K562 (cell line): ENCODE measurements at regions not wholly inside any gene's neighbourhood (a gene's known extent, or its start where the extent isn't known, plus 50 kb on each side); places are given as distances from the start of the nearest gene placed in this dataset.
"Not testable (repeated sequence)": the region's sequence is repeated elsewhere in the genome, so short reads cannot be mapped to it uniquely, and the experiment has no call there.

Experiments used
- ATAC-seq: fragments of 200-7000 bp; cut with Tn5 transposase; 3 replicates; pipeline ENCODE4 v1.9.1; 2020; ENCODE audit warnings: moderate library complexity
- BruUV-seq: library from RNA; stranded (reverse); fragments of 400-500 nt; replicated peaks from 2 replicates; lab custom pipeline; 2021; lab: Mats Ljungman, UMichigan
- CTCF ChIA-PET: fragments of 300-600 bp; formaldehyde crosslinking; extraction: SDS; loops from one replicate; lab custom pipeline; 2021; ENCODE audit warnings: low intra/inter-chr PET ratio; lab: Yijun Ruan, JAX
- POLR2A ChIA-PET: fragments of 300-600, 350-650 bp; sonication (Branson Sonifier 250); formaldehyde crosslinking; extraction: SDS; loops from one replicate; lab custom pipeline; 2021; ENCODE audit warnings: antibody characterized with exemption, inconsistent platforms; lab: Yijun Ruan, JAX
- DNase-seq, 4 experiments: peaks; one replicate each; pipeline versions ENCODE4 v3.0.0 to v3.0.0-alpha.2; 2011 to 2018; ENCODE audit warnings: low spot score in 3 of 4, mixed read lengths in 3 of 4; ENCODE audit errors: extremely low read depth in 1 of 4
- FAIRE-seq: peaks from 2 replicates; lab custom pipeline; 2011; peaks lifted over from hg19 to GRCh38; lab: Jason Lieb, UNC
- H2AFZ ChIP-seq: 2 replicates; pipeline ENCODE4 v1.6.0; 2011; ENCODE audit warnings: low read depth, low read length, control low read depth, inconsistent platforms
- H3K27ac ChIP-seq: fragments of 200-600 bp; 3 replicates; pipeline ENCODE4 v1.8.0; 2011; ENCODE audit warnings: low read depth, mild to moderate bottlenecking, control low read depth, inconsistent platforms, low read length, moderate library complexity, mixed read lengths; ENCODE audit errors: extremely low read depth
- H3K27me3 ChIP-seq, 2 experiments: fragments of 300-600 bp in 1 of 2; 2 replicates in 1 of 2; 3 replicates in 1 of 2; pipeline versions ENCODE4 v1.6.0 to v1.8.0; 2011; ENCODE audit warnings: inconsistent platforms in 2 of 2, low read length in 2 of 2, mild to moderate bottlenecking in 1 of 2, mixed read lengths in 1 of 2, moderate library complexity in 1 of 2; ENCODE audit not compliant: control insufficient read depth in 2 of 2, insufficient read depth in 2 of 2
- H3K36me3 ChIP-seq: fragments of 300-600 bp; 3 replicates; pipeline ENCODE4 v1.8.0; 2011; ENCODE audit warnings: mild to moderate bottlenecking, low read length, inconsistent platforms; ENCODE audit not compliant: control insufficient read depth, insufficient read depth
- H3K4me1 ChIP-seq, 2 experiments: fragments of 200-600 bp in 1 of 2; replicated peaks in 1 of 2; 2 replicates in 1 of 2; 3 replicates in 1 of 2; pipeline versions ENCODE4 v1.5.1 to v1.8.0; 2011; ENCODE audit warnings: inconsistent platforms in 2 of 2, low read length in 2 of 2, mild to moderate bottlenecking in 1 of 2, mixed read lengths in 1 of 2, moderate library complexity in 1 of 2; ENCODE audit not compliant: control insufficient read depth in 2 of 2, insufficient read depth in 2 of 2
- H3K4me2 ChIP-seq: 2 replicates; pipeline ENCODE4 v1.6.1; 2011; ENCODE audit warnings: low read length, control low read depth, inconsistent platforms, mixed read lengths; ENCODE audit not compliant: insufficient read depth
- H3K4me3 ChIP-seq: fragments of 200-600 bp; sonication (generic), shearing (Covaris generic); 2 replicates; pipeline ENCODE4 v1.5.1; 2016; ENCODE audit warnings: control low read depth, inconsistent platforms
- H3K79me2 ChIP-seq: fragments of 200-600 bp; 3 replicates; pipeline ENCODE4 v1.8.0; 2011; ENCODE audit warnings: low read length, inconsistent platforms; ENCODE audit not compliant: control insufficient read depth, insufficient read depth
- H3K9ac ChIP-seq, 2 experiments: 2 replicates each; pipeline versions ENCODE4 v1.6.0 to v1.6.1; 2011; ENCODE audit warnings: low read depth in 2 of 2, low read length in 2 of 2, control low read depth in 1 of 2, inconsistent platforms in 1 of 2, mild to moderate bottlenecking in 1 of 2, mixed read lengths in 1 of 2; ENCODE audit not compliant: insufficient read depth in 1 of 2
- H3K9me1 ChIP-seq: one replicate; pipeline ENCODE4 v1.6.0; 2011; ENCODE audit warnings: inconsistent platforms, mild to moderate bottlenecking, low read length, moderate library complexity; ENCODE audit not compliant: control insufficient read depth, insufficient read depth
- H3K9me3 ChIP-seq: replicated peaks from 2 replicates; pipeline ENCODE4 v1.5.1; 2011; ENCODE audit warnings: low read depth, low read length, inconsistent platforms; ENCODE audit not compliant: control insufficient read depth, insufficient read depth
- H4K20me1 ChIP-seq: replicated peaks from 2 replicates; pipeline ENCODE4 v1.6.1; 2011; ENCODE audit warnings: low read length, inconsistent platforms, mixed read lengths; ENCODE audit not compliant: control insufficient read depth, insufficient read depth
- WGBS: fragments of 100-300 bp; shearing (Covaris generic); methylation state at CpG from one replicate; pipeline ENCODE4 v1.1.6; 2016; ENCODE audit warnings: low coverage, mixed read lengths; ENCODE audit not compliant: insufficient coverage; ENCODE audit errors: missing lambda C conversion rate; 5-methylcytosine and 5-hydroxymethylcytosine counted together
- in situ Hi-C: fragments of 300-500 bp; cut with MboI; formaldehyde crosslinking; loops from 4 replicates; pipeline ENCODE4 v1.15.0; 2018; ENCODE audit warnings: inconsistent platforms, mixed read lengths
- intact Hi-C: fragments of 100-400 bp; cut with micrococcal nuclease; formaldehyde crosslinking; loops from 2 replicates; pipeline ENCODE4 v1.14.2; 2022

DNA sequence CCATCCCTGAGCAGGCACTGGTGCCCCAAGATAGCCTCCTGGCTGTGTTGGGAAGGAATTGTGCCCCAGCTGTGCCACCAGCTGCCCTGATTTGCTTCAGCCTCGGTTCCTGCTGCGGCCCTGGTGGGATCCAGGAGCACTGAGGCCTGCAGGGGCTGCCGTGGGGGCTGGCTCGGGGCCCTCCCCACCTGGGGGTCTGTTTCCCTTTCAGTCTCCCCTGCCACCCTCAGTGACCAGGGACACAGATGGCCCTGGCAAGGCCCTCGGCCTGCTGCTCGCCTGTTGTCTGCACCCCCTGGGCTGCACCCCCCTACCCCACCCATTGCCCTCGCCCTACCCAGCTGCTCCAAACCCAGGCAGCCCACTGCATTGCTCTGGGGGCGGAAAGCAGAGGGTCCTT is 483.8 kb downstream of the TUBA3C start:
- intact Hi-C loops, H3K79me2 ChIP-seq, H3K36me3 ChIP-seq, H3K4me1 ChIP-seq, H2AFZ ChIP-seq, FAIRE-seq, POLR2A ChIA-PET, H3K4me2 ChIP-seq, DNase-seq, H3K27ac ChIP-seq, H4K20me1 ChIP-seq, CTCF ChIA-PET, H3K9me1 ChIP-seq, in situ Hi-C loops, H3K4me3 ChIP-seq, H3K9me3 ChIP-seq, H3K9ac ChIP-seq, ATAC-seq, BruUV-seq, H3K27me3 ChIP-seq: not testable (repeated sequence)
- WGBS = 6% methylated on average over 3 of the region's 8 CpGs

DNA sequence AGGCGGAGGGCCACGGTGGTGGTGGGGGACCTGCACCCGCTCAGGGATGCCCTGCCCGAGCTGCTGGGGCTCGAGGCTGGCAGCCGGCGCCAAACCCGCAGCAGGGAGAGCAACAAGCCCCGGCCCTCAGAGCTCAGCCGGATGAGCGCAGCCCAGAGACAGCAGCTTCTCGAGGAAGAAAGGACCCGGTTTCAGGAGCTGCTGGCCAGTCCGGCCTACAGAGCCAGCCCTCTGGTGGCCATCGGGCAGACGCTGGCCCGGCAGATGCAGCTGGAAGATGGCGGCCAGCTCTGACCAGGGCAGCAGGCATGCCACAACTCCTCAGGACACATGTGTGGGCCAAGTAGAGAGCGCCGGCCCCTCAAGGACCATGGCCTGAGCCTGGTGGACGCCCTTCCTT is 484.4 kb downstream of the TUBA3C start:
- H3K9ac ChIP-seq, in situ Hi-C loops, H3K79me2 ChIP-seq, H3K36me3 ChIP-seq, H3K9me3 ChIP-seq, DNase-seq, POLR2A ChIA-PET, H2AFZ ChIP-seq, CTCF ChIA-PET, H3K9me1 ChIP-seq, H3K4me1 ChIP-seq, BruUV-seq, H3K4me3 ChIP-seq, FAIRE-seq, intact Hi-C loops, H3K27ac ChIP-seq, H3K4me2 ChIP-seq, H4K20me1 ChIP-seq, H3K27me3 ChIP-seq: not testable (repeated sequence)
- peak; percentile 34; the same call in 1 of the 3 replicates for ATAC-seq
- WGBS = 3% methylated on average over 12 of the region's 21 CpGs

DNA sequence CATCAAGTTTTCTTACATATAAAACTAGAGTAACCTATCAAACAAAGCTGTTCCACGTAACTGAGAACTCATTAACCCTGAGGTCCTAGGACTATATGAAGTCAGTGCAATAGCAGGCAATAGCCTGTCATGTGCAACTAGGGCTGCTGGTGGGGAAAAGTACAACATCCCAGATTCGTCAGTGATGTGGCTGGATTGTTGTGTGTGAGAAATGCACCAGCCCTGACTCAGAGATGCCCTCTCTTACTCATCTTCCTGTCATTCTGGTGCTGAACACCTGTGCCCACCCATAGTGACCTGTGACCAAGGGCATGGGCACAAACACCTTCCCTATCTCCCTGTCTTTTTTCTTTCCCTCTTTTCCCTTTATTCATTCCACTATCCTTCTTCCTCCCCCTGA is 504.2 kb downstream of the TUBA3C start:
- WGBS = 0% methylated on average over 2 of the region's 2 CpGs
- H3K9me1 ChIP-seq, FAIRE-seq, H3K27ac ChIP-seq, H3K27me3 ChIP-seq, H3K4me3 ChIP-seq, BruUV-seq, H3K36me3 ChIP-seq, POLR2A ChIA-PET, H3K4me2 ChIP-seq, H4K20me1 ChIP-seq, in situ Hi-C loops, intact Hi-C loops, H3K79me2 ChIP-seq, H3K4me1 ChIP-seq, ATAC-seq, DNase-seq, H2AFZ ChIP-seq, H3K9ac ChIP-seq, CTCF ChIA-PET, H3K9me3 ChIP-seq: not testable (repeated sequence)

DNA sequence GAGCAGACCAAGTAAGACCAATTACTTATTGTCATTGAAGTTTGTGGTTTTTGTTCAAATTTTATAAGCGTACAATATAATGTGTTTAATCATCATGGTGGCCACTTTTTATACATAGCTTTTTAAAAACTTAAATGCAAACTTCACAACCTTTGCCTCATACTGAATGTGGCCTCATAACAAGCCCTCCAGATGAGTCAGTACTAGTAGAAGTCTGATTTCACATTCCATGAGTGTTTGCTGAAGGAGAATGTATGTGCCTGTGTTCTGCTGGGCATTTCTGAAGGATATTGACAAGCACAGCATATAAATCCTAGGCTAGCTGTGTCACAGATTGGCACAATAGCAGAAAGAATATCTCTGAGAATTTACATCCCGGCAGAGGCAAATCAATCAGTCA is 506.4 kb downstream of the TUBA3C start:
- in situ Hi-C loops = not testable (repeated sequence)

More for the DNA sequence above, 506.4 kb downstream of the TUBA3C start:
- POLR2A ChIA-PET, H2AFZ ChIP-seq, intact Hi-C loops, H3K79me2 ChIP-seq, FAIRE-seq, H3K27ac ChIP-seq, CTCF ChIA-PET, H3K4me1 ChIP-seq, BruUV-seq, H3K4me2 ChIP-seq, ATAC-seq, H3K9me1 ChIP-seq, H3K9ac ChIP-seq, DNase-seq, H3K36me3 ChIP-seq, H3K27me3 ChIP-seq, H3K9me3 ChIP-seq, H4K20me1 ChIP-seq, H3K4me3 ChIP-seq: not testable (repeated sequence)
- 0% methylated on average over 2 of the region's 2 CpGs for WGBS
